GM12891 (cell line): ENCODE measurements at regions not wholly inside any gene's neighbourhood (a gene's known extent, or its start where the extent isn't known, plus 50 kb on each side); places are given as distances from the start of the nearest gene placed in this dataset.

Experiments
- POLR2A ChIP-seq: IDR thresholded peaks from 2 replicates; pipeline ENCODE4 v1.6.1; 2011; ENCODE audit warnings: low read depth, low read length, control low read depth
- POLR2AphosphoS5 ChIP-seq: IDR thresholded peaks from 2 replicates; pipeline ENCODE4 v1.6.1; 2011; ENCODE audit warnings: low read depth, low read length, control low read depth
- TAF1 ChIP-seq: IDR thresholded peaks from 2 replicates; pipeline ENCODE4 v1.6.1; 2011; ENCODE audit warnings: low read depth, low read length, control low read depth

- TF ChIP-seq POLR2AphosphoS5: no peak
- TF ChIP-seq POLR2A: no peak
- TF ChIP-seq TAF1: no peak
Measured at GRCh38 chr12:105995961-105996431, 142.8 kb downstream of the NUAK1 start.
